SHP77 (cell line): ENCODE measurements at regions not wholly inside any gene's neighbourhood (a gene's known extent, or its start where the extent isn't known, plus 50 kb on each side); places are given as distances from the start of the nearest gene placed in this dataset.
"Not testable (repeated sequence)": the region's sequence is repeated elsewhere in the genome, so short reads cannot be mapped to it uniquely, and the experiment has no call there.

Source experiments
- DNase-seq, 2 experiments: peaks; one replicate each; lab custom pipeline; 2025; lab: John Stamatoyannopoulos, UW

DNA sequence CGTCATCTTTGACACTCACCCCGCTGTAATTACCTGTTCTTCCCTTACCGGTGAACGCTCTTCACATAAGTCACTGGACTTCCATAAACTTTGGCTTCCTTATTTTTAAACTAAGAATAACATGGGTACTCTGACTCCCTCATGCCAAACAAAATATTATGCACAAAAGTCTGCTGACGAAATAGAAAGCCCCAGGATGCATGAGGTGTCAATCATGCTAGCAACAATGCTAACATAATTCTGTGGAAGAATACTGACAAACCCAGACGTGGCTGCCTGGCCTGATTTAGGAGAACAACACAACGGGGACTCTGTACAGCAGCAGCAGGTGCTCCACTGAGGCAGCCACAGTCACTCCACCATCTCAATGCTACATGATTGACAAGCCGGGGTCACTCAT, 137.5 kb downstream of the CCDC71L start:
- DNase-seq, result no peak

GRCh38 chr7:106522696-106523095, 138.3 kb downstream of the CCDC71L start:
- DNase-seq, result no peak

GRCh38 chr7:106521541-106521940, 139.4 kb downstream of the CCDC71L start:
- DNase-seq, result no peak

DNA sequence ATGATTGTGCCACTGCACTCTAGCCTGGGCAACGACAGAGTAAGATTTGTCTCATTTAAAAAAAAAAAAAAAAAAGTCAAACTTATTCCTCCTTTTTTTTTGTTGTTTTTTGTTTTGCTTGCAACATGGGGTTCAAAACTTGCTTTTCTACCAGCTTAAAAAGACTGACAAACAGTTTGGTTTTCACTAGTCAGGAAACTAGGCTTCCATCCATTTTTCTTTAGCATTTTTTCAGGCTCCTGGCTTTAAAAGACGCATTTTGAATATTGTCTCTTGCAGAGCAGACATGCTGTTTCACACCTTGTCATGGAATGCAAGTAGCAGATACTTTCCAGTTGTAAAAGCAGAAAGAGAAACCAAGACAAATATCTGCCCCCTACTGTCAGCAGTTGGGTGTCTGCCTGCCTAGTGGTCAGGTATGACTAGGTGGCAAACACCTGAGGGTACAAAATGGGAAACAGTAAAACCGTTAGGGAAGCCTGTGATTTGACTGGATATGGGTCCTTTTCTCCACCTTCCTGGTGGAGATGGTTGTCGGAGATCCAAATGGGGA, 139.9 kb downstream of the CCDC71L start:
- DNase-seq, result no peak

DNA sequence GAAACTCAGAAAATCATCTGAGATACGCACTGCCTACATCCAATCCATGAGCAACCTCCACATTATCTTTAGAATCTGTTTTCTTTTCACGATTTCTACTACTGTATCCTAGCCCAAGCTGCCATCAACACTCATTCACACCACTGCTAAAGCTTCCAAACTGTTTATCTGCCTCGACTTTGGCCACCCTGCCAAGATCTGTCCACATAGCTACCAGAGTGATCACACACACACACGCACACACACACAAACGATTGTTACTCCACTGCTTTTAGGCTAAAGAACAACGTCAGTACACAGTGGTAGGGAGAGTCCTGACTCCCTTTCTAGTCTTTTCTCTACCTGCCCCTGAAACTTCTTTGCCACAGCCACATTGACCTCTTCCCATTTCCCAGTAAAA, 142.0 kb downstream of the CCDC71L start:
- no peak for DNase-seq

- no peak for DNase-seq
Measured at GRCh38 chr7:106518239-106518638, 142.7 kb downstream of the CCDC71L start.

- no peak for DNase-seq
Measured at GRCh38 chr7:106517508-106517907, 143.4 kb downstream of the CCDC71L start.

DNA sequence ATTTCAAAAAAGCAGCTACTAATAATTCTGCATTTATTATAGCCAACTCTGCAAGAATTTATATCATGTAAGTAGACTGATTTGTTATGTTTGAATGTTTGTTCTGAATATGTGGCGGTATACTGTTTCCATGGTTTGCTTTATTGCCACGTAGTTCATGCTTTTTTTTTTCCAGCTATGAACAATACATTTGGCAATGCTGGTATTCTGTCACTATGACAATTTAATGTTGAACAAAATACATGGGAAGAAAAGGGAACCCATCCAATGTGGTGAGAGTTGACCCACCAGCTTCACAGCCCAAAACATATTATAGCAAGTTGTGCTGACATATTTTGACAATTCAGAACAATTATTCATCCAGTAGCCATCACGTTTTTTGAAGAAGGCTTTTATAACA, 145.6 kb downstream of the CCDC71L start:
- DNase-seq, result no peak

- no peak for DNase-seq
Measured at GRCh38 chr7:106514881-106515280, 146.1 kb downstream of the CCDC71L start.

DNA sequence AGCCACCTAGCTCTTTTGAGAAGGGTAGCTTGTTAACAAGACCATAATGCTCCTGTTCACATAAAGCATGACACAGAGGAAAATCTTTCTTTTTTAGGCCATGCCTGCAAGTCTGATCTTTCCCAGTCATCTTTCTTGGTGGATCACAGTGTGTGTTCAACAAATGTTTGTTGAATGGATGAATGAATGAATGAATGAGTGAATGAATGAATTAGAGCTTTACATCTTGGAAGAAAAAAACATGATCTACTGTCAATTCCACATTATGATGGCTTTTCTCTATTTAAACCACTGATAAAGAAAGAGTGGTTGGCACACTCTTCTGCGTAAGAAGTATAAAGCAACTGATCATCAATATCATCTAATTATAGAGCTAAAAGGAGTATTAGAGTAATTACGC, 148.7 kb downstream of the CCDC71L start:
- DNase-seq, result no peak

- no peak for DNase-seq
Measured at GRCh38 chr7:106504645-106505044, 156.3 kb downstream of the CCDC71L start.

DNA sequence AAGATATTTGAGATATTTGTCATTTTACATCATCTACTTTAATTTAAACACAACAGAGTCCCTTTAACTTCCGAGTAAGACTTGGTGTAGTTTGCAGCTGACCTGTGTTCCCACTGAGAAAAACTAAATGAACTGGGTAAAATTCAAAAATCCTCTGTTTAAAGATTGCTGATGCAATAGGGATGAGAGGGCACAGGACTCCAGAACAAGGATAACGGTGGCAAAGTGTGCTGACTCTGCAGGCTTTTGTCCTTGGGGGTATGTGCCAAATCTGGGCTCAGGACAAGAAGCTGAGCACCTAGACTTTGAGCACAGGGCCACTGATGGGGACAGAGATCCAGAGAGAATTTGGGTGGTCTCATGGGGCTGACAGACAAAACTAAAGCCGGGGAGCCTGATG, 156.8 kb downstream of the CCDC71L start:
- DNase-seq, result no peak

- DNase-seq, result no peak
Measured at GRCh38 chr7:106503626-106504025, 157.3 kb downstream of the CCDC71L start.

- DNase-seq, result no peak
Measured at GRCh38 chr7:106501605-106502580, 159.1 kb downstream of the CCDC71L start.

DNA sequence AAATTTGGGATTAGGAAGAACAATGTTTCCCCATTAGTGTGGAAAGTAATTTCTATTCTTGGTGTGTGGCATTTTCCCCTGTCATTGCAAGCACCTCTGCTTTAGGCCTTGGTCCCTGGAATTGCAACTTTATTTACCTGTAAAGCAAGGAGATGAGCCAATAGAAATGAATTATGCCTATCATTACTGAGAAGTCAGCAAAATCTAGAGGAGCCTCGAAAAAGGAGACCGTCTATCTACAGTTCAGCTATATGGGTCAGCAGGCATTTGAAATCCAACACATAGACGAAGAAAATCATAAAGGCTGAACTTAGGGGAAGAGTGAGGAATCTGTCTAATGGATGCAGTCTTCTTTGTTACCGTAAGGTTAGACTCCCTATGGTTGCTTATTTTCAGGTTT, 161.1 kb downstream of the CCDC71L start:
- no peak for DNase-seq

DNA sequence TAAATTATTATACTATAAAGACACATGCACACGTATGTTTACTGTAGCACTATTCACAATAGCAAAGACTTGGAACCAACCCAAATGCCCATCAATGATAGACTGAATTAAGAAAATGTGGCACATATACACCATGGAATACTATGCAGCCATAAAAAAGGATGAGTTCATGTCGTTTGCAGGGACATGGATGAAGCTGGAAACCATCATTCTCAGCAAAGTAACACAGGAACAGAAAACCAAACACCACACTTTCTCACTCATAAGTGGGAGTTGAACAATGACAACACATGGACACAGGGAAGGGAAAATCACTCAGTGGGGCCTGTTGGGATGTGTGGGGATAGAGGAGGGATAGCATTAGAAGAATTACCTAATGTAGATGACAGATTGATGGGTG, 163.0 kb downstream of the CCDC71L start:
- DNase-seq, result not testable (repeated sequence)

- DNase-seq, result no peak
Measured at GRCh38 chr7:106493041-106493731, 167.8 kb downstream of the CCDC71L start.

- DNase-seq, result no peak
Measured at GRCh38 chr7:106488465-106488864, 172.5 kb downstream of the CCDC71L start.

DNA sequence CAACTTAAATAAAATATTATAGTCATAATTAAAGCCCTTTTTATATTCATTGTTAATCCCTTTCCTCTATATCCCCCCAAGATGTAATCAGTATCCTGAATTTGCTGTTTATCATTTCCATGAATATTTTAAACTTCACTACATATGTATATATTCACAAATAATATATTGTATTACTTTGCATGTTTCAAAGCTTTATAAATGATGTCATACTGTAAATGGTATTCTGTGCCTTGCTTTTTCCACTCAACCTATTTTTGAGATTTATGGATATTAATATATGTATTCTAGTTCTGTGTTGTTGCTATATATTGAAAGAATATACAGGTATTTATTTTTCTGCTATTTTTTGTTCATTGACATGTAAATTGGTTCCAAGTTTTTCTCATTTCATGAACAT, 173.1 kb downstream of the CCDC71L start:
- DNase-seq, result no peak

GRCh38 chr7:106486331-106486730, 174.6 kb downstream of the CCDC71L start:
- DNase-seq, result no peak

DNA sequence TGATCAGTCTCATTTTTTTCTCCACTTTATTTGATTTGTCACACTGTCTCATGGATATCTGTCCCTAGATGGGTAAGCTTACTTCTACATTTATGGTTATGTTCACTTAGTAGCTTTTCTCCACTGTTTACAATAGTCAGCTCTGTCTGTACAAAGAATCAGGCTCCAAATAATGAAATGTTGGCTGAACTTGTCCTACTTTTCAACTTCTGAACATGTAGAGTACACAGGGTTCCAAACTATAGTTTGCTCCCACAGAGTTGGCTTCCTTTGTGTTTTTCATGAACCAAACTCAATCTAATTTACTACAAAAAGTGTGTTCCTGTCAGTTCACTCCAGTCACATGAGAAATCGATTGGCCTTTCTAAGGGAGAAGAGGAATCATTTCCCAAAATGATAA, 175.0 kb downstream of the CCDC71L start:
- no peak for DNase-seq

GRCh38 chr7:106485031-106485551, 175.9 kb downstream of the CCDC71L start:
- DNase-seq, result no peak

- DNase-seq, result no peak
Measured at GRCh38 chr7:106484562-106484961, 176.4 kb downstream of the CCDC71L start.
